ENCODE measurements at regions not wholly inside any gene's neighbourhood (a gene's known extent, or its start where the extent isn't known, plus 50 kb on each side); places are given as distances from the start of the nearest gene placed in this dataset.

- no peaks in the 10 kb centered on the region for H4K20me1 ChIP-seq (ENCODE audit: insufficient read depth, low read length)
- no peaks in the 10 kb centered on the region for H3K4me1 ChIP-seq (ENCODE audit: low read length)
- no peaks in the 10 kb centered on the region for H3K9me3 ChIP-seq (ENCODE audit: insufficient read depth, low read length)
- no peak overlapping the region for H3K9ac ChIP-seq (ENCODE audit: low read length)
- TF ChIP-seq CTCF (IDR thresholded peaks at IDR 0.05; ENCODE audit: low read depth, low read length), result no peak
- TF ChIP-seq EZH2phosphoT487 (IDR thresholded peaks at IDR 0.05; ENCODE audit: low read depth), result no peak
- no peaks in the 10 kb centered on the region for H3K79me2 ChIP-seq (ENCODE audit: low read length)
- H2AFZ ChIP-seq (ENCODE audit: low read depth, low read length), result no peak overlapping the region
- H3K36me3 ChIP-seq (replicated peaks; ENCODE audit: low read depth, low read length), result no peaks in the 10 kb centered on the region
- H3K4me3 ChIP-seq (ENCODE audit: low read length), result no peak overlapping the region
- H3K4me2 ChIP-seq (ENCODE audit: low read length), result no peak overlapping the region
- H3K27ac ChIP-seq (ENCODE audit: low read length), result no peak overlapping the region
- H3K27me3 ChIP-seq (ENCODE audit: low read depth, low read length), result no peaks in the 10 kb centered on the region
Observed at GRCh38 chr10:129375171-129375570, 91.9 kb upstream of the MGMT start.

- Histone ChIP-seq H3K4me2 (ENCODE audit: low read length) (no peak overlapping the region), H3K9ac (ENCODE audit: low read length) (no peak overlapping the region), H3K27ac (ENCODE audit: low read length) (no peak overlapping the region), H4K20me1 (ENCODE audit: insufficient read depth, low read length) (no peaks in the 10 kb centered on the region), H3K36me3 (replicated peaks; ENCODE audit: low read depth, low read length) (no peaks in the 10 kb centered on the region), H3K9me3 (ENCODE audit: insufficient read depth, low read length) (no peaks in the 10 kb centered on the region), H3K27me3 (ENCODE audit: low read depth, low read length) (no peaks in the 10 kb centered on the region), H3K4me3 (ENCODE audit: low read length) (no peak overlapping the region), H3K79me2 (ENCODE audit: low read length) (no peaks in the 10 kb centered on the region), H2AFZ (ENCODE audit: low read depth, low read length) (no peak overlapping the region), H3K4me1 (ENCODE audit: low read length) (no peaks in the 10 kb centered on the region)
- TF ChIP-seq EZH2phosphoT487 (IDR thresholded peaks at IDR 0.05; ENCODE audit: low read depth), result no peak
- TF ChIP-seq CTCF (IDR thresholded peaks at IDR 0.05; ENCODE audit: low read depth, low read length), result no peak
Observed at GRCh38 chr10:129375912-129376311, 91.1 kb upstream of the MGMT start.

DNA sequence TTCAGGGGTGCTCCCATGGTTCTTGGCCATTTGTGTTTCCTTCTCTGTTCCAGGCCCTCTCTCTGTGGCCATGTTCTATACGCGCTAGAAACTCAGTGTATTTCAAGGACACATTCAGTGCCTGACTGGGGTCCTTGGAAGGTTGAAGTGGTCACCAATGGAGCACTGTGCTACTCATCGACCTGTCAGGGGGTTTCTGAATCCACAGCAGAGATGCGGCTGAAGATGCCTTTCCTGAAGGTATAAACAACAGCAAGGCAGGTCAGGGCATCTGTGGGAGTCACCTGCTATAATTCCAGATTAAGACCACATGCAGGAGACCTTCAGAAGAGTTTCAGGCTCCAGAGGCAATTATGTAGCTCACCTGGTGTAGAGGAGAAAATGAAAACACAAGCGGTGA, 86.8 kb upstream of the MGMT start:
- H4K20me1 ChIP-seq (ENCODE audit: insufficient read depth, low read length), result no peaks in the 10 kb centered on the region
- no peaks in the 10 kb centered on the region for H3K27me3 ChIP-seq (ENCODE audit: low read depth, low read length)
- H3K4me3 ChIP-seq (ENCODE audit: low read length), result no peak overlapping the region
- no peak overlapping the region for H3K4me2 ChIP-seq (ENCODE audit: low read length)
- no peaks in the 10 kb centered on the region for H3K4me1 ChIP-seq (ENCODE audit: low read length)
- no peaks in the 10 kb centered on the region for H3K36me3 ChIP-seq (replicated peaks; ENCODE audit: low read depth, low read length)
- H3K9me3 ChIP-seq (ENCODE audit: insufficient read depth, low read length), result no peaks in the 10 kb centered on the region
- H3K9ac ChIP-seq (ENCODE audit: low read length), result no peak overlapping the region
- no peak overlapping the region for H2AFZ ChIP-seq (ENCODE audit: low read depth, low read length)
- no peak for TF ChIP-seq EZH2phosphoT487 (IDR thresholded peaks at IDR 0.05; ENCODE audit: low read depth)
- TF ChIP-seq CTCF (IDR thresholded peaks at IDR 0.05; ENCODE audit: low read depth, low read length), result no peak
- no peak overlapping the region for H3K27ac ChIP-seq (ENCODE audit: low read length)
- H3K79me2 ChIP-seq (ENCODE audit: low read length), result no peaks in the 10 kb centered on the region

DNA sequence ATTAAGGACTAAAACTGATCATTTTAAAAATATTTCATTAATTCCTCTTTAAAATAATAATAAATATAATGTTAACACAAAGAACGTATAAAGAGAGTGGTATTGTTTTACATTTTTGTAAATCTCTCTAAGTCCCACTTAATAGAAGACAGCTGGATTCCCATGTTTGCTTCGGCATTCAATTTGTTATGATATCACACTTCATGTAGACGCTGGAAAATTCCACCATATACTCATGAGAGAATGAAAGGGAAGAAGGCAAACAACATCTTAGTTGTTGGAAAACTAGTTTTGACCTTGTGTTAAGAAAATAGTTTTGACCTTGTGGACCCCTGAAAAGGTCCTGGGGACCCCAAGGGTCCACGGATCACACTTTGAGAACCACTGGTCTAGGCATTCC, 85.3 kb upstream of the MGMT start:
- H2AFZ ChIP-seq (ENCODE audit: low read depth, low read length), result no peak overlapping the region
- no peak overlapping the region for H3K27ac ChIP-seq (ENCODE audit: low read length)
- no peaks in the 10 kb centered on the region for H3K4me1 ChIP-seq (ENCODE audit: low read length)
- no peaks in the 10 kb centered on the region for H4K20me1 ChIP-seq (ENCODE audit: insufficient read depth, low read length)
- no peak overlapping the region for H3K4me3 ChIP-seq (ENCODE audit: low read length)
- no peaks in the 10 kb centered on the region for H3K27me3 ChIP-seq (ENCODE audit: low read depth, low read length)
- H3K4me2 ChIP-seq (ENCODE audit: low read length), result no peak overlapping the region
- no peak overlapping the region for H3K9ac ChIP-seq (ENCODE audit: low read length)
- H3K36me3 ChIP-seq (replicated peaks; ENCODE audit: low read depth, low read length), result no peaks in the 10 kb centered on the region
- H3K79me2 ChIP-seq (ENCODE audit: low read length), result no peaks in the 10 kb centered on the region
- TF ChIP-seq EZH2phosphoT487 (IDR thresholded peaks at IDR 0.05; ENCODE audit: low read depth) (no peak), CTCF (IDR thresholded peaks at IDR 0.05; ENCODE audit: low read depth, low read length) (no peak)
- H3K9me3 ChIP-seq (ENCODE audit: insufficient read depth, low read length), result no peaks in the 10 kb centered on the region

Data from OCI-LY3 (cell line).